ENCODE measurements at regions not wholly inside any gene's neighbourhood (a gene's known extent, or its start where the extent isn't known, plus 50 kb on each side); places are given as distances from the start of the nearest gene placed in this dataset.

DNA sequence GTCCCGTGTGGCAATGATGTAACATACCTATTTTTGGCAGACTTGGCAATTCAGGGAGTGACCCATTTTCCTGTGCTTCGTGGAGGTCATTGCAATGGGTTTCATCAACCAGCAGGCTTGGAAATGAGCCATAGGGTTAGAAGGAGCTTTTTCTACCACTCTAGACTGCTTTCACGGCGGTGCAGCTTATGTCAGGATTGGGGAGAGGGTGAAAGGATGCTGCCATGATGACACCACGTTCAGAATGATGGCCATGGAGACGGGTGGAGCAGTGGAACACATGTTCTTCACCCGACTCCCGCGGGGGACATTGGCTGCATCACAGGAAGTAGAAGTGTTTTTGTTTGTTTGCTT is 220.2 kb downstream of the EMX2 start:
- TF ChIP-seq ZNF274 (IDR thresholded peaks at IDR 0.05; ENCODE audit: low read length) (no peak), ZNF274 (tag by site-specific recombination; IDR thresholded peaks at IDR 0.05; ENCODE audit: borderline replicate concordance) (no peak), ATF2 (tag by site-specific recombination; IDR thresholded peaks at IDR 0.05; ENCODE audit: low read depth) (peak; percentile 81)
